H1 (cell line): ENCODE measurements at regions not wholly inside any gene's neighbourhood (a gene's known extent, or its start where the extent isn't known, plus 50 kb on each side); places are given as distances from the start of the nearest gene placed in this dataset.

Experiments
- CTCF ChIA-PET: fragments of 300-600 bp; sonication (Branson Sonifier 250); formaldehyde crosslinking; loops from one replicate; lab custom pipeline; 2021; ENCODE audit not compliant: partially characterized antibody; lab: Charles Lee
- POLR2A ChIA-PET: fragments of 300-600 bp; sonication (Branson Sonifier 250); formaldehyde crosslinking; loops from one replicate; lab custom pipeline; 2021; ENCODE audit warnings: inconsistent platforms; ENCODE audit not compliant: partially characterized antibody; lab: Charles Lee
- DNase-seq, 2 experiments: peaks; one replicate each; pipeline versions ENCODE4 v3.0.0 to v3.0.0-alpha.2; 2010 to 2022; ENCODE audit warnings: low spot score in 2 of 2, low read depth in 1 of 2, mixed read lengths in 1 of 2
- FAIRE-seq: peaks from 2 replicates; lab custom pipeline; 2011; peaks lifted over from hg19 to GRCh38; lab: Jason Lieb, UNC
- H2AFZ ChIP-seq: 2 replicates; pipeline ENCODE4 v1.8.1; 2012; ENCODE audit warnings: low read length, inconsistent platforms
- H2AK5ac ChIP-seq: 2 replicates; pipeline ENCODE4 v1.6.1; 2013; ENCODE audit warnings: low read depth, low read length
- H2BK120ac ChIP-seq: replicated peaks from 2 replicates; pipeline ENCODE3; 2013; ENCODE audit warnings: low read depth, low read length, inconsistent platforms
- H2BK12ac ChIP-seq: 2 replicates; pipeline ENCODE4 v1.6.1; 2013; ENCODE audit warnings: low read depth, low read length
- H2BK15ac ChIP-seq: 2 replicates; pipeline ENCODE4 v1.6.1; 2013; ENCODE audit warnings: low read length
- H2BK20ac ChIP-seq: 2 replicates; pipeline ENCODE4 v1.6.1; 2013; ENCODE audit warnings: low read length
- H2BK5ac ChIP-seq: 2 replicates; pipeline ENCODE4 v1.6.1; 2013; ENCODE audit warnings: low read depth, low read length
- H3K14ac ChIP-seq: 2 replicates; pipeline ENCODE4 v1.6.1; 2013; ENCODE audit warnings: inconsistent platforms; ENCODE audit not compliant: insufficient read length
- H3K18ac ChIP-seq: 2 replicates; pipeline ENCODE4 v1.6.1; 2013; ENCODE audit warnings: low read length; ENCODE audit errors: extremely low read depth
- H3K23ac ChIP-seq: 2 replicates; pipeline ENCODE4 v1.6.1; 2013; ENCODE audit warnings: inconsistent platforms; ENCODE audit not compliant: insufficient read length
- H3K23me2 ChIP-seq: 2 replicates; pipeline ENCODE4 v1.6.1; 2013; ENCODE audit warnings: low read depth, low read length
- H3K27ac ChIP-seq: 2 replicates; pipeline ENCODE4 v1.6.1; 2011; ENCODE audit warnings: low read depth, low read length, inconsistent platforms
- H3K27me3 ChIP-seq, 4 experiments: replicated peaks in 1 of 4; 1 replicate in 1 of 4; 2 replicates in 3 of 4; pipeline versions ENCODE4 v1.6.1 to v1.8.1; 2011 to 2013; ENCODE audit warnings: low read length in 3 of 4, mild to moderate bottlenecking in 3 of 4, inconsistent platforms in 2 of 4, mixed read lengths in 2 of 4, moderate library complexity in 1 of 4; ENCODE audit not compliant: control insufficient read depth in 3 of 4, insufficient read depth in 3 of 4; ENCODE audit errors: extremely low read depth in 1 of 4
- H3K36me3 ChIP-seq, 4 experiments: 2 replicates each; pipeline versions ENCODE4 v1.6.1 to v1.8.1; 2011 to 2013; ENCODE audit warnings: mild to moderate bottlenecking in 4 of 4, low read length in 3 of 4, moderate library complexity in 2 of 4, control low read depth in 1 of 4, inconsistent platforms in 1 of 4; ENCODE audit not compliant: insufficient read depth in 4 of 4, control insufficient read depth in 2 of 4
- H3K4ac ChIP-seq: replicated peaks from 2 replicates; pipeline ENCODE3; 2013; ENCODE audit warnings: low read length, low read depth, mixed read lengths, inconsistent platforms; ENCODE audit not compliant: insufficient read length
- H3K4me1 ChIP-seq, 4 experiments: replicated peaks in 1 of 4; 1 replicate in 1 of 4; 2 replicates in 3 of 4; pipeline versions ENCODE4 v1.6.1 to v1.8.1; 2011 to 2013; ENCODE audit warnings: low read length in 3 of 4, inconsistent platforms in 2 of 4, mixed read lengths in 1 of 4; ENCODE audit not compliant: insufficient read depth in 4 of 4, control insufficient read depth in 3 of 4
- H3K4me2 ChIP-seq, 2 experiments: 2 replicates each; pipeline versions ENCODE4 v1.6.1 to v1.8.1; 2011 to 2013; ENCODE audit warnings: low read depth in 2 of 2, low read length in 2 of 2, control low read depth in 1 of 2, inconsistent platforms in 1 of 2, mild to moderate bottlenecking in 1 of 2; ENCODE audit not compliant: insufficient read depth in 1 of 2
- H3K4me3 ChIP-seq, 4 experiments: fragments of 200-600, 300-600 bp in 1 of 4; sonication (generic), shearing (Covaris generic), sonication (Bioruptor Twin) in 1 of 4; 2 replicates each; pipeline versions ENCODE4 v1.5.1 to v1.8.1; 2011 to 2016; ENCODE audit warnings: low read length in 4 of 4, low read depth in 3 of 4, control low read depth in 2 of 4, inconsistent platforms in 2 of 4, mild to moderate bottlenecking in 2 of 4, mixed read lengths in 1 of 4, moderate library complexity in 1 of 4; ENCODE audit not compliant: insufficient read depth in 2 of 4; ENCODE audit errors: extremely low read depth in 1 of 4
- H3K56ac ChIP-seq: replicated peaks from 2 replicates; pipeline ENCODE3; 2013; ENCODE audit warnings: low read depth, mild to moderate bottlenecking, mixed read lengths, low read length, inconsistent platforms; ENCODE audit not compliant: insufficient read length
- H3K79me1 ChIP-seq: 2 replicates; pipeline ENCODE4 v1.6.1; 2013; ENCODE audit warnings: low read depth, low read length, control low read depth
- H3K79me2 ChIP-seq, 2 experiments: 2 replicates each; pipeline versions ENCODE4 v1.6.1 to v1.8.1; 2012 to 2013; ENCODE audit warnings: low read length in 2 of 2, mild to moderate bottlenecking in 2 of 2, inconsistent platforms in 1 of 2; ENCODE audit not compliant: insufficient read depth in 2 of 2, control insufficient read depth in 1 of 2
- H3K9ac ChIP-seq, 4 experiments: replicated peaks in 1 of 4; 1 replicate in 1 of 4; 2 replicates in 3 of 4; pipeline versions ENCODE4 v1.6.1 to v1.8.1; 2011 to 2013; ENCODE audit warnings: low read depth in 3 of 4, low read length in 3 of 4, control low read depth in 2 of 4, mild to moderate bottlenecking in 2 of 4, moderate library complexity in 2 of 4, inconsistent platforms in 1 of 4; ENCODE audit errors: extremely low read depth in 1 of 4
- H3K9me3 ChIP-seq, 2 experiments: 2 replicates each; pipeline versions ENCODE4 v1.6.1 to v1.8.1; 2012 to 2013; ENCODE audit warnings: mild to moderate bottlenecking in 2 of 2, moderate library complexity in 2 of 2, control low read depth in 1 of 2, inconsistent platforms in 1 of 2, low read depth in 1 of 2, low read length in 1 of 2, mixed read lengths in 1 of 2; ENCODE audit not compliant: insufficient read depth in 2 of 2
- H4K20me1 ChIP-seq, 2 experiments: replicated peaks in 1 of 2; 2 replicates each; pipeline versions ENCODE3 to v1.8.1; 2011 to 2013; ENCODE audit warnings: inconsistent platforms in 2 of 2, low read length in 2 of 2, mild to moderate bottlenecking in 1 of 2; ENCODE audit not compliant: insufficient read depth in 2 of 2, control insufficient read depth in 1 of 2
- H4K5ac ChIP-seq: 2 replicates; pipeline ENCODE4 v1.6.1; 2013; ENCODE audit warnings: low read length, low read depth, mixed read lengths, inconsistent platforms; ENCODE audit not compliant: insufficient read length
- H4K8ac ChIP-seq: 2 replicates; pipeline ENCODE4 v1.8.0; 2013; ENCODE audit warnings: mild to moderate bottlenecking, moderate library complexity, low read length, inconsistent platforms; ENCODE audit not compliant: insufficient read depth; ENCODE audit errors: extremely low read depth
- H4K91ac ChIP-seq: replicated peaks from 2 replicates; pipeline ENCODE3; 2013; ENCODE audit warnings: low read length, mixed read lengths, inconsistent platforms; ENCODE audit not compliant: insufficient read length
- BACH1 ChIP-seq: IDR thresholded peaks from 2 replicates; pipeline ENCODE4 v1.6.1; 2012; ENCODE audit warnings: low read length, improper control_type of control experiment
- BCL11A ChIP-seq, 2 experiments: IDR thresholded peaks; one replicate each; pipeline ENCODE4 v1.6.1; 2011; ENCODE audit warnings: low read depth in 2 of 2, low read length in 2 of 2, mild to moderate bottlenecking in 2 of 2
- CBX5 ChIP-seq: fragments of 300-800, 300-1000 bp; sonication (generic); IDR thresholded peaks from 2 replicates; pipeline ENCODE4 v1.7.1; 2016; ENCODE audit warnings: antibody characterized with exemption, low read length, low read depth
- EGR1 ChIP-seq: IDR thresholded peaks from 2 replicates; pipeline ENCODE4 v1.6.1; 2011; ENCODE audit warnings: low read depth, low read length, borderline replicate concordance
- GTF2F1 ChIP-seq: IDR thresholded peaks from 2 replicates; pipeline ENCODE4 v1.6.1; 2012; ENCODE audit warnings: low read depth, low read length, improper control_type of control experiment, borderline replicate concordance
- KDM1A ChIP-seq: fragments of 200-600, 300-600 bp; sonication (generic); IDR thresholded peaks from 2 replicates; pipeline ENCODE4 v1.7.1; 2016; ENCODE audit warnings: mild to moderate bottlenecking, low read length, borderline replicate concordance
- KDM4A ChIP-seq: IDR thresholded peaks from one replicate; pipeline ENCODE4 v1.7.1; 2012; ENCODE audit warnings: low read depth, mild to moderate bottlenecking, moderate library complexity, low read length, inconsistent platforms; ENCODE audit not compliant: severe bottlenecking
- KDM5A ChIP-seq: fragments of 200-600 bp; IDR thresholded peaks from 2 replicates; pipeline ENCODE4 v1.7.1; 2012; ENCODE audit warnings: mild to moderate bottlenecking, low read length, inconsistent platforms, mixed read lengths
- PHF8 ChIP-seq: fragments of 200-600 bp; sonication (generic); conservative IDR thresholded peaks from 2 replicates; pipeline ENCODE4 v1.7.1; 2012; ENCODE audit warnings: low read depth, mild to moderate bottlenecking, inconsistent platforms, low read length, moderate library complexity
- POLR2AphosphoS5 ChIP-seq: IDR thresholded peaks from 2 replicates; pipeline ENCODE4 v1.6.1; 2011; ENCODE audit warnings: low read depth, low read length
- POU5F1 ChIP-seq: IDR thresholded peaks from 2 replicates; pipeline ENCODE4 v1.6.1; 2011; ENCODE audit warnings: low read depth, mild to moderate bottlenecking, low read length, moderate library complexity
- RFX5 ChIP-seq: IDR thresholded peaks from 2 replicates; pipeline ENCODE4 v1.6.1; 2011; ENCODE audit warnings: low read depth, low read length, improper control_type of control experiment, borderline replicate concordance
- TBP ChIP-seq: IDR thresholded peaks from 2 replicates; pipeline ENCODE4 v1.6.1; 2011; ENCODE audit warnings: low read depth, low read length, improper control_type of control experiment
- USF2 ChIP-seq: IDR thresholded peaks from 2 replicates; pipeline ENCODE4 v1.6.1; 2011; ENCODE audit warnings: low read length, improper control_type of control experiment
- WGBS, 2 experiments: shearing (Covaris generic) in 1 of 2; methylation state at CpG; one replicate each; pipeline versions ENCODE4 v1.1.6 to v1.1.7; 2013 to 2015; ENCODE audit warnings: low lambda C conversion rate in 2 of 2, mixed read lengths in 2 of 2, inconsistent platforms in 1 of 2, low coverage in 1 of 2, missing lambda C conversion rate in 1 of 2; ENCODE audit not compliant: insufficient replicate concordance in 2 of 2, insufficient coverage in 1 of 2, insufficient read length in 1 of 2; ENCODE audit errors: extremely low coverage in 1 of 2, missing lambda C conversion rate in 1 of 2; 5-methylcytosine and 5-hydroxymethylcytosine counted together

- H3K23ac ChIP-seq = no peak overlapping the region
- H3K23me2 ChIP-seq = no peaks in the 10 kb centered on the region
- no peak overlapping the region for H2BK15ac ChIP-seq
- H3K27me3 ChIP-seq = no peaks in the 10 kb centered on the region
- H3K18ac ChIP-seq = no peak overlapping the region
- no peak overlapping the region for H3K14ac ChIP-seq
- TF ChIP-seq BCL11A (IDR thresholded peaks at IDR 0.05; ENCODE audit: low read depth in 2 of 2, low read length in 2 of 2) (no peak), RFX5 (no peak), GTF2F1 (no peak), BACH1 (no peak), CBX5 (no peak), POLR2AphosphoS5 (no peak), PHF8 (no peak), EGR1 (no peak), KDM1A (no peak), KDM4A (no peak), TBP (no peak), KDM5A (no peak), POU5F1 (no peak), USF2 (no peak)
- TF ChIP-seq, all 59 proteins: peak for 0
- 92% methylated on average over 2 of the region's 2 CpGs; no CpG with 5 or more reads in 1 of the 2 experiments for WGBS, 2 experiments
- Histone ChIP-seq H4K8ac (no peak overlapping the region), H3K4me2 (no peak overlapping the region), H2BK5ac (no peak overlapping the region), H3K4me1 (no peaks in the 10 kb centered on the region), H3K36me3 (no peaks in the 10 kb centered on the region), H3K4me3 (no peak overlapping the region), H2AK5ac (no peak overlapping the region), H3K79me2 (no peaks in the 10 kb centered on the region), H2AFZ (no peak overlapping the region), H4K91ac (no peak overlapping the region), H4K20me1 (no peaks in the 10 kb centered on the region), H2BK20ac (no peak overlapping the region), H3K56ac (no peak overlapping the region), H3K9ac (no peak overlapping the region), H3K4ac (no peak overlapping the region), H3K27ac (no peak overlapping the region), H3K9me3 (0 out of 4 replicates have a peak, but pooled peaks cover 0 to 2% of the 10 kb centered on the region in 2 experiments), H3K79me1 (no peaks in the 10 kb centered on the region), H4K5ac (no peak overlapping the region), H2BK120ac (no peak overlapping the region), H2BK12ac (no peak overlapping the region)
- FAIRE-seq (no peak), DNase-seq (no peak)
- ChIA-PET CTCF (no interaction called here), POLR2A (no interaction called here)
Measured at GRCh38 chr4:107164962-107165475, 128.9 kb upstream of the DKK2 start.
